ENCODE measurements at regions not wholly inside any gene's neighbourhood (a gene's known extent, or its start where the extent isn't known, plus 50 kb on each side); places are given as distances from the start of the nearest gene placed in this dataset.

- TF ChIP-seq FOSL1 (IDR thresholded peaks at IDR 0.05; ENCODE audit: low read depth) (no peak), ZFX (IDR thresholded peaks at IDR 0.05) (no peak), EZH2 (IDR thresholded peaks at IDR 0.05) (no peak), RAD21 (IDR thresholded peaks at IDR 0.05; ENCODE audit: low read depth) (no peak), ZNF274 (IDR thresholded peaks at IDR 0.05; ENCODE audit: low read depth, low read length) (no peak), SP1 (IDR thresholded peaks at IDR 0.05; ENCODE audit: low read depth) (peak; percentile 78), POLR2AphosphoS5 (IDR thresholded peaks at IDR 0.05; ENCODE audit: low read depth, low read length) (peak; percentile 76), ZBTB33 (IDR thresholded peaks at IDR 0.05; ENCODE audit: extremely low read depth, insufficient replicate concordance, low read length) (no peak), SRF (IDR thresholded peaks at IDR 0.05; ENCODE audit: low read depth) (no peak), SIN3A (IDR thresholded peaks at IDR 0.05; ENCODE audit: low read depth) (peak; percentile 82)
Measured at GRCh38 chr22:47631571-47632102, 869.2 kb downstream of the TBC1D22A start (continued).

GRCh38 chr22:47630741-47631534, 868.5 kb downstream of the TBC1D22A start:
- H3K79me2 ChIP-seq (ENCODE audit: insufficient read depth, low read length): peaks cover 17% of the 10 kb centered on the region
- ChIA-PET POLR2A (interaction anchor here (1.0 kb wide), 1 partner anchor 10 kb away, joined by 5 read pairs; no protein-coding TSS in a partner anchor), CTCF (no interaction called here), RAD21 (ENCODE audit: low non-redundant PET in 1 of 2, low total read pairs in 2 of 2, uncharacterized antibody in 2 of 2, unreplicated experiment in 2 of 2) (no interaction called here)
- no peak overlapping the region for H2AFZ ChIP-seq (ENCODE audit: low read depth, low read length, poor library complexity, severe bottlenecking)
- no peaks in the 10 kb centered on the region for H3K9me2 ChIP-seq (ENCODE audit: insufficient read depth)
- peak; percentile 20 for ATAC-seq
- intact Hi-C loops (cut with micrococcal nuclease): no loop called here
- H3K27me3 ChIP-seq (ENCODE audit: insufficient read depth, low read length): no peaks in the 10 kb centered on the region
- peaks cover 4 to 8% of the 10 kb centered on the region in 2 experiments; a peak in 1 of 4 replicates for H3K9me3 ChIP-seq (ENCODE audit: control insufficient read depth in 1 of 2, insufficient read depth in 1 of 2, low read depth in 1 of 2, low read length in 2 of 2)
- H3K4me1 ChIP-seq (ENCODE audit: control insufficient read depth in 1 of 2, insufficient read depth in 2 of 2, low read length in 2 of 2): peaks cover 13 to 28% of the 10 kb centered on the region in 2 experiments
- H4K20me1 ChIP-seq (ENCODE audit: insufficient read depth): no peaks in the 10 kb centered on the region
- H3K36me3 ChIP-seq (ENCODE audit: control insufficient read depth in 1 of 2, insufficient read depth in 2 of 2, low read length in 2 of 2): no peaks in the 10 kb centered on the region
- no peak for DNase-seq (ENCODE audit: low read depth, low spot score)
- BruUV-seq (replicated peaks): no TSS peak
- peak overlapping the region; percentile 76 to 79 for H3K4me3 ChIP-seq (replicated peaks in 1 of 2; ENCODE audit: low read depth in 1 of 2, low read length in 2 of 2)
- H3K27ac ChIP-seq (ENCODE audit: low read depth, low read length): peak overlapping the region; percentile 79
- H3K4me2 ChIP-seq (ENCODE audit: low read length): peak overlapping the region; percentile 65
- peak overlapping the region; percentile 70 for H3K9ac ChIP-seq (ENCODE audit: low read length)
- TF ChIP-seq CEBPB (IDR thresholded peaks at IDR 0.05; ENCODE audit: low read depth): no peak
- no peak for TF ChIP-seq SRF (IDR thresholded peaks at IDR 0.05; ENCODE audit: low read depth)
- no peak for TF ChIP-seq SP1 (IDR thresholded peaks at IDR 0.05; ENCODE audit: low read depth)
- no peak for TF ChIP-seq CBX3 (IDR thresholded peaks at IDR 0.05; ENCODE audit: low read depth)
- no peak for TF ChIP-seq ATF3 (IDR thresholded peaks at IDR 0.05)
- TF ChIP-seq REST (IDR thresholded peaks at IDR 0.05; ENCODE audit: low read depth): no peak
- TF ChIP-seq EGR1 (IDR thresholded peaks at IDR 0.05; ENCODE audit: low read depth): no peak
- no peak for TF ChIP-seq POLR2A (IDR thresholded peaks at IDR 0.05; ENCODE audit: borderline replicate concordance, extremely low read depth, insufficient read depth, insufficient read length)
- TF ChIP-seq JUND (IDR thresholded peaks at IDR 0.05): no peak
- no peak for TF ChIP-seq ZNF274 (IDR thresholded peaks at IDR 0.05; ENCODE audit: low read depth, low read length)
- no peak for TF ChIP-seq POLR2AphosphoS5 (IDR thresholded peaks at IDR 0.05; ENCODE audit: low read depth, low read length)
- no peak for TF ChIP-seq RAD21 (IDR thresholded peaks at IDR 0.05; ENCODE audit: low read depth)
